Endothelial cell of umbilical vein (primary cell): ENCODE measurements at regions not wholly inside any gene's neighbourhood (a gene's known extent, or its start where the extent isn't known, plus 50 kb on each side); places are given as distances from the start of the nearest gene placed in this dataset.

ENCODE experiments used
- BruUV-seq: library from RNA; stranded (reverse); fragments of 400-500 nt; replicated peaks from 2 replicates; lab custom pipeline; 2021; lab: Mats Ljungman, UMichigan
- CTCF ChIA-PET: fragments of 300-600, 350-600 bp; sonication (Branson Sonifier 250); formaldehyde crosslinking; loops from one replicate; lab custom pipeline; 2021; ENCODE audit warnings: antibody characterized with exemption, inconsistent platforms; lab: Charles Lee
- POLR2A ChIA-PET: fragments of 300-600, 350-600 bp; sonication (Branson Sonifier 250); formaldehyde crosslinking; loops from one replicate; lab custom pipeline; 2021; ENCODE audit warnings: antibody characterized with exemption, inconsistent platforms; lab: Charles Lee
- DNase-seq: peaks from one replicate; pipeline ENCODE4 v3.0.0-alpha.2; 2011; ENCODE audit warnings: low read depth, low spot score
- FAIRE-seq: peaks from 2 replicates; lab custom pipeline; 2011; peaks lifted over from hg19 to GRCh38; lab: Jason Lieb, UNC
- H2AFZ ChIP-seq: 2 replicates; pipeline ENCODE4 v1.6.0; 2012; ENCODE audit warnings: low read depth, low read length, control low read depth, inconsistent platforms
- H3K27ac ChIP-seq: 2 replicates; pipeline ENCODE4 v1.5.1; 2011; ENCODE audit warnings: low read depth, mild to moderate bottlenecking, control low read depth, low read length, moderate library complexity; ENCODE audit not compliant: insufficient read depth
- H3K27me3 ChIP-seq, 2 experiments: 2 replicates each; pipeline versions ENCODE4 v1.6.0 to v1.6.1; 2011; ENCODE audit warnings: low read length in 2 of 2, mixed read lengths in 1 of 2; ENCODE audit not compliant: control insufficient read depth in 2 of 2, insufficient read depth in 2 of 2
- H3K36me3 ChIP-seq, 2 experiments: 2 replicates in 1 of 2; 3 replicates in 1 of 2; pipeline ENCODE4 v1.5.1; 2011; ENCODE audit warnings: low read length in 2 of 2, mild to moderate bottlenecking in 1 of 2, moderate library complexity in 1 of 2; ENCODE audit not compliant: control insufficient read depth in 2 of 2, insufficient read depth in 2 of 2; ENCODE audit errors: extremely low read depth in 1 of 2
- H3K4me1 ChIP-seq: 3 replicates; pipeline ENCODE4 v1.5.1; 2011; ENCODE audit warnings: mild to moderate bottlenecking, low read length; ENCODE audit not compliant: control insufficient read depth, insufficient read depth; ENCODE audit errors: extremely low read depth
- H3K4me2 ChIP-seq: 2 replicates; pipeline ENCODE4 v1.6.1; 2011; ENCODE audit warnings: low read length, control low read depth, mixed read lengths; ENCODE audit not compliant: insufficient read depth
- H3K4me3 ChIP-seq, 3 experiments: fragments of 200-600 bp in 1 of 3; sonication (generic), shearing (Covaris generic) in 1 of 3; replicated peaks in 1 of 3; 2 replicates each; pipeline ENCODE4 v1.5.1; 2011 to 2016; ENCODE audit warnings: control low read depth in 3 of 3, low read length in 3 of 3, mild to moderate bottlenecking in 2 of 3, inconsistent platforms in 1 of 3, low read depth in 1 of 3, moderate library complexity in 1 of 3; ENCODE audit not compliant: insufficient read depth in 1 of 3
- H3K79me2 ChIP-seq: 2 replicates; pipeline ENCODE4 v1.6.0; 2012; ENCODE audit warnings: low read length, inconsistent platforms; ENCODE audit not compliant: control insufficient read depth, insufficient read depth
- H3K9ac ChIP-seq: replicated peaks from 2 replicates; pipeline ENCODE3; 2011; ENCODE audit warnings: low read length, control low read depth; ENCODE audit not compliant: insufficient read depth; ENCODE audit errors: extremely low read depth
- H3K9me1 ChIP-seq: replicated peaks from 3 replicates; pipeline ENCODE4 v1.6.0; 2011; ENCODE audit warnings: mild to moderate bottlenecking, low read length; ENCODE audit not compliant: control insufficient read depth, insufficient read depth; ENCODE audit errors: extremely low read depth
- H3K9me3 ChIP-seq: replicated peaks from 2 replicates; pipeline ENCODE4 v1.5.1; 2012; ENCODE audit warnings: low read length, inconsistent platforms; ENCODE audit not compliant: control insufficient read depth, insufficient read depth
- H4K20me1 ChIP-seq: replicated peaks from 2 replicates; pipeline ENCODE3; 2011; ENCODE audit warnings: mild to moderate bottlenecking, low read length; ENCODE audit not compliant: control insufficient read depth, insufficient read depth; ENCODE audit errors: extremely low read depth
- EZH2 ChIP-seq: IDR thresholded peaks from 2 replicates; pipeline ENCODE4 v1.6.1; 2012; ENCODE audit warnings: borderline replicate concordance, low read depth, mild to moderate bottlenecking, moderate library complexity, low read length, inconsistent platforms; ENCODE audit not compliant: severe bottlenecking
- FOS ChIP-seq: IDR thresholded peaks from 2 replicates; pipeline ENCODE4 v1.6.1; 2011; ENCODE audit warnings: mild to moderate bottlenecking, low read length, moderate library complexity, borderline replicate concordance; ENCODE audit not compliant: insufficient read depth
- GATA2 ChIP-seq: IDR thresholded peaks from 2 replicates; pipeline ENCODE4 v1.7.0; 2011; ENCODE audit warnings: low read depth, mild to moderate bottlenecking, moderate library complexity, mixed read lengths, low read length; ENCODE audit not compliant: insufficient read length, insufficient read depth
- JUN ChIP-seq: IDR thresholded peaks from 2 replicates; pipeline ENCODE4 v1.6.1; 2011; ENCODE audit warnings: borderline replicate concordance, low read depth; ENCODE audit not compliant: insufficient read length, insufficient read depth
- MAX ChIP-seq: IDR thresholded peaks from 2 replicates; pipeline ENCODE4 v1.6.1; 2011; ENCODE audit not compliant: insufficient read depth, insufficient read length
- MYC ChIP-seq: IDR thresholded peaks from one replicate; pipeline ENCODE4 v1.6.1; 2011; ENCODE audit warnings: mild to moderate bottlenecking, low read depth, low read length
- POLR2A ChIP-seq: IDR thresholded peaks from 2 replicates; pipeline ENCODE4 v1.6.1; 2012; ENCODE audit warnings: low read depth, mild to moderate bottlenecking, control low read depth, low read length
- POLR2AphosphoS5 ChIP-seq: IDR thresholded peaks from 2 replicates; pipeline ENCODE4 v1.6.1; 2012; ENCODE audit warnings: low read depth, mild to moderate bottlenecking, control low read depth, low read length, moderate library complexity; ENCODE audit not compliant: insufficient read depth
- dilution Hi-C: fragments of 300-500 bp; cut with MboI; formaldehyde crosslinking; loops from one replicate; pipeline ENCODE4 v1.15.0; 2019; ENCODE audit warnings: low sequenced_read_pairs; ENCODE audit not compliant: extremely low pct_ligation_motif_present
- intact Hi-C: fragments of 100-400 bp; cut with micrococcal nuclease; formaldehyde crosslinking; loops from one replicate; pipeline ENCODE4 v1.10.0; 2022
- TF ChIP-seq, protein P1 (sequence below), 2 donors: IDR thresholded peaks; 1 replicate in 1 of 2; 2 replicates in 1 of 2; pipeline ENCODE4 v1.5.1; 2011; ENCODE audit warnings: low read length in 2 of 2, mild to moderate bottlenecking in 2 of 2, moderate library complexity in 2 of 2, control low read depth in 1 of 2, inconsistent platforms in 1 of 2, low read depth in 1 of 2; ENCODE audit not compliant: insufficient read depth in 1 of 2; ENCODE audit errors: extremely low read depth in 1 of 2

DNA sequence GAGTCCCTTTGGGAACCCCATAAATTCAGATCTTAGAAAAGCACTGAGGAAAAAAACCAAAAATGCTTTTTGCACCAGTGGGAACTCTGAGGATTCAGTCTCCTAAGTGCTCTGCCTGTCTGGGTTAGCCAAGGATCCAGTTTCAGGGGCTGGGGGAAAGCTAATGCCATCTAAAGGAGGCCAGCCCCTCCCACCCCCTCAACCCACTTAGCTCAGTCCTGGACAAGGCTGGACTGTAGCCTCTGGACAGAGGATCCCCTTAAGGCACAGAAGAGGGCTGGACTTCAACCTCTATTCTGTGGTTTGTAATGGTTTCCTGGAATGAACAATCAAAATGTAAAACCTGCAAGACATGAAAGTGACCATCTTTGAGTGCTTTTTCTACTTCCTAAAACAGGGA, 356.1 kb upstream of the ZFHX3 start:
- intact Hi-C loops = no loop called here
- FAIRE-seq (no peak), DNase-seq (no peak)
- no peak overlapping the region for H3K4me3 ChIP-seq
- H3K4me2 ChIP-seq = no peak overlapping the region
- no peaks in the 10 kb centered on the region for H3K27me3 ChIP-seq
- H3K27ac ChIP-seq = no peak overlapping the region
- ChIA-PET POLR2A (no interaction called here), CTCF (no interaction called here)
- H2AFZ ChIP-seq = no peak overlapping the region
- no peaks in the 10 kb centered on the region for H3K4me1 ChIP-seq
- H3K9ac ChIP-seq = no peak overlapping the region
- dilution Hi-C loops = no loop called here
- no peaks in the 10 kb centered on the region for H4K20me1 ChIP-seq
- no peaks in the 10 kb centered on the region for H3K36me3 ChIP-seq
- H3K9me1 ChIP-seq = no peaks in the 10 kb centered on the region
- TF ChIP-seq MAX (no peak), POLR2A (no peak), FOS (no peak), POLR2AphosphoS5 (no peak), JUN (no peak)
- TF ChIP-seq, protein P1, sequence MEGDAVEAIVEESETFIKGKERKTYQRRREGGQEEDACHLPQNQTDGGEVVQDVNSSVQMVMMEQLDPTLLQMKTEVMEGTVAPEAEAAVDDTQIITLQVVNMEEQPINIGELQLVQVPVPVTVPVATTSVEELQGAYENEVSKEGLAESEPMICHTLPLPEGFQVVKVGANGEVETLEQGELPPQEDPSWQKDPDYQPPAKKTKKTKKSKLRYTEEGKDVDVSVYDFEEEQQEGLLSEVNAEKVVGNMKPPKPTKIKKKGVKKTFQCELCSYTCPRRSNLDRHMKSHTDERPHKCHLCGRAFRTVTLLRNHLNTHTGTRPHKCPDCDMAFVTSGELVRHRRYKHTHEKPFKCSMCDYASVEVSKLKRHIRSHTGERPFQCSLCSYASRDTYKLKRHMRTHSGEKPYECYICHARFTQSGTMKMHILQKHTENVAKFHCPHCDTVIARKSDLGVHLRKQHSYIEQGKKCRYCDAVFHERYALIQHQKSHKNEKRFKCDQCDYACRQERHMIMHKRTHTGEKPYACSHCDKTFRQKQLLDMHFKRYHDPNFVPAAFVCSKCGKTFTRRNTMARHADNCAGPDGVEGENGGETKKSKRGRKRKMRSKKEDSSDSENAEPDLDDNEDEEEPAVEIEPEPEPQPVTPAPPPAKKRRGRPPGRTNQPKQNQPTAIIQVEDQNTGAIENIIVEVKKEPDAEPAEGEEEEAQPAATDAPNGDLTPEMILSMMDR (IDR thresholded peaks at IDR 0.05; ENCODE audit: extremely low read depth in 1 of 2, insufficient read depth in 1 of 2, low read depth in 1 of 2, low read length in 2 of 2) = no peak
- H3K9me3 ChIP-seq = no peaks in the 10 kb centered on the region
- no peaks in the 10 kb centered on the region for H3K79me2 ChIP-seq
- BruUV-seq = no TSS peak

DNA sequence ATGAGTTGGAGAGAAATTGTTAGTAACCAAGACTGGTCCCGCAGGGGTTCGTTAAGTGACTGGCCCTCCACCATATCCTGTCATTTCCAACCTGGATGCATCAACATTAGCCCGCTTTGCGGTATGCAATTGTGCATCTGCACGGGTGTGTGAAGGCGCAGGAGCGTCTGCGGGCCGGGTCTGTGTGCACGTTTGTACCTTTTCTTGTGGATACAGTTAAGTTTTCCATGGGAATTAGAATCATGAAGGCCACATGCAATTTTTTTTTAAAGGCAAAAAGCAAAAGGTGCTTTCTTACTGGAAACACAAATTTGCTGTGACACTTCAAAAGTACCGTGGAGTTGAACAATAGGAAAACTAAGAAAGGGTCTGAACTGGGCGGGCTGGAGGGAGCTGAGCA, 355.4 kb upstream of the ZFHX3 start:
- Histone ChIP-seq H4K20me1 (no peaks in the 10 kb centered on the region), H3K9ac (no peak overlapping the region), H3K4me1 (no peaks in the 10 kb centered on the region), H3K9me3 (no peaks in the 10 kb centered on the region), H3K4me2 (no peak overlapping the region), H3K36me3 (no peaks in the 10 kb centered on the region), H3K79me2 (no peaks in the 10 kb centered on the region), H3K27me3 (no peaks in the 10 kb centered on the region), H3K9me1 (no peaks in the 10 kb centered on the region), H2AFZ (no peak overlapping the region), H3K4me3 (no peak overlapping the region), H3K27ac (no peak overlapping the region)
- POLR2A ChIA-PET = no interaction called here
- TF ChIP-seq MYC (no peak), POLR2A (no peak), FOS (no peak), EZH2 (no peak), POLR2AphosphoS5 (no peak), GATA2 (no peak), MAX (no peak), JUN (no peak)
- TF ChIP-seq, protein P1 (IDR thresholded peaks at IDR 0.05; ENCODE audit: extremely low read depth in 1 of 2, insufficient read depth in 1 of 2, low read depth in 1 of 2, low read length in 2 of 2) = no peak
- BruUV-seq = no TSS peak
- CTCF ChIA-PET = no interaction called here
- DNase-seq (no peak), FAIRE-seq (no peak)
- dilution Hi-C loops (no loop called here), intact Hi-C loops (no loop called here)
